ENCODE measurements at regions not wholly inside any gene's neighbourhood (a gene's known extent, or its start where the extent isn't known, plus 50 kb on each side); places are given as distances from the start of the nearest gene placed in this dataset.
A peak's percentile ranks its signal among the peaks of the same experiment; 100 is the strongest.
"Not testable (repeated sequence)": the region's sequence is repeated elsewhere in the genome, so short reads cannot be mapped to it uniquely, and the experiment has no call there.

GRCh38 chr16:82271636-82272035, 101.6 kb upstream of the MPHOSPH6 start:
- no peaks in the 10 kb centered on the region for H3K4me1 Mint-ChIP-seq
- peaks cover 30% of the 10 kb centered on the region for H3K27me3 Mint-ChIP-seq (ENCODE audit: low read depth, poor library complexity)
- no peak overlapping the region for H3K27ac Mint-ChIP-seq
- peaks cover 12% of the 10 kb centered on the region for H3K9me3 Mint-ChIP-seq
- no peak overlapping the region for H3K4me3 Mint-ChIP-seq
- no peak for TF ChIP-seq CTCF (IDR thresholded peaks at IDR 0.05)
- H3K36me3 Mint-ChIP-seq (ENCODE audit: low read depth) = no peaks in the 10 kb centered on the region
- no peak for DNase-seq

- Mint-ChIP-seq H3K9me3 (peaks cover 12% of the 10 kb centered on the region), H3K27me3 (ENCODE audit: low read depth, poor library complexity) (peaks cover 33% of the 10 kb centered on the region), H3K4me1 (peaks cover 18% of the 10 kb centered on the region)
- H3K4me3 Mint-ChIP-seq; DNase-seq; H3K36me3 Mint-ChIP-seq (ENCODE audit: low read depth); H3K27ac Mint-ChIP-seq: not testable (repeated sequence)
Observed at GRCh38 chr16:82267675-82268074, 97.7 kb upstream of the MPHOSPH6 start.

GRCh38 chr16:82265809-82266208, 95.8 kb upstream of the MPHOSPH6 start:
- H3K27ac Mint-ChIP-seq = no peak overlapping the region
- H3K9me3 Mint-ChIP-seq = peaks cover 7% of the 10 kb centered on the region
- H3K4me3 Mint-ChIP-seq = no peak overlapping the region
- H3K4me1 Mint-ChIP-seq = peaks cover 18% of the 10 kb centered on the region
- no peak for DNase-seq
- H3K36me3 Mint-ChIP-seq (ENCODE audit: low read depth) = no peaks in the 10 kb centered on the region
- peaks cover 42% of the 10 kb centered on the region for H3K27me3 Mint-ChIP-seq (ENCODE audit: low read depth, poor library complexity)
- no peak for TF ChIP-seq CTCF (IDR thresholded peaks at IDR 0.05)

GRCh38 chr16:82264756-82265155, 94.7 kb upstream of the MPHOSPH6 start:
- Mint-ChIP-seq H3K27ac (no peak overlapping the region), H3K4me3 (no peak overlapping the region), H3K27me3 (ENCODE audit: low read depth, poor library complexity) (peaks cover 49% of the 10 kb centered on the region), H3K9me3 (no peaks in the 10 kb centered on the region), H3K4me1 (peaks cover 18% of the 10 kb centered on the region), H3K36me3 (ENCODE audit: low read depth) (no peaks in the 10 kb centered on the region)
- DNase-seq = no peak
- no peak for TF ChIP-seq CTCF (IDR thresholded peaks at IDR 0.05)

- H3K27me3 Mint-ChIP-seq (ENCODE audit: low read depth, poor library complexity) = peaks cover 50% of the 10 kb centered on the region
- H3K27ac Mint-ChIP-seq = no peak overlapping the region
- peak; percentile 65 for DNase-seq
- H3K4me1 Mint-ChIP-seq = peaks cover 18% of the 10 kb centered on the region
- no peaks in the 10 kb centered on the region for H3K36me3 Mint-ChIP-seq (ENCODE audit: low read depth)
- peak; percentile 97 for TF ChIP-seq CTCF (IDR thresholded peaks at IDR 0.05)
- H3K4me3 Mint-ChIP-seq = no peak overlapping the region
- no peaks in the 10 kb centered on the region for H3K9me3 Mint-ChIP-seq
Observed at GRCh38 chr16:82263521-82264143, 93.6 kb upstream of the MPHOSPH6 start.

- Mint-ChIP-seq H3K27me3 (ENCODE audit: low read depth, poor library complexity) (peaks cover 43% of the 10 kb centered on the region), H3K9me3 (no peaks in the 10 kb centered on the region), H3K4me1 (peaks cover 18% of the 10 kb centered on the region), H3K36me3 (ENCODE audit: low read depth) (no peaks in the 10 kb centered on the region), H3K27ac (no peak overlapping the region), H3K4me3 (no peak overlapping the region)
- TF ChIP-seq CTCF (IDR thresholded peaks at IDR 0.05) = no peak
- DNase-seq = no peak
Observed at GRCh38 chr16:82262244-82262643, 92.2 kb upstream of the MPHOSPH6 start.
